HG02642 (cell line): ENCODE measurements at regions not wholly inside any gene's neighbourhood (a gene's known extent, or its start where the extent isn't known, plus 50 kb on each side); places are given as distances from the start of the nearest gene placed in this dataset.

Source experiments
- ATAC-seq: cut with Tn5 transposase; IDR thresholded peaks from one replicate; pipeline ENCODE4 v1.9.1; 2021; ENCODE audit warnings: mild to moderate bottlenecking; ENCODE audit not compliant: unreplicated experiment, poor library complexity

GRCh38 chr12:94761559-94761958 is 111.2 kb upstream of the TMCC3 start:
- no peak for ATAC-seq

- no peak for ATAC-seq
Measured at GRCh38 chr12:94760786-94761185, 110.4 kb upstream of the TMCC3 start.

- no peak for ATAC-seq
Measured at GRCh38 chr12:94756789-94757188, 106.4 kb upstream of the TMCC3 start.

- no peak for ATAC-seq
Measured at GRCh38 chr12:94755598-94755997, 105.2 kb upstream of the TMCC3 start.

DNA sequence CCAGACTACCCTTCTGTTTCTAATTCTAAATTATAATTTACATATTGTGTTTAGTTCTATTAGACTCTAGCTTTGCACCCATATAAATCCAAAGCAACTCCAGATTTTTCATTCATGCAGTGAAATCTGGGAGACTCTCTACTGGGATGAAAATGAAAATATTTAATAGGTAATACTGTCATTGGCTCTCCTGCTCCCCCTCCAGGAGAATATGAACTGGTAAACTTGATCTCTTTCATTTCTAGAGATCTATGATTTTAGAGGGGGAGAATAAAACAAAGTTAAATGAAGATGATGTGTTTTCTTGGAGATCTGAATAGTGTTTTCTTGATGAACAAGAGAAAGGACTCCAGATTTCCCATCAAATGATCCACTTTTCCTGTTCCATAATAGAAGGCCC is 104.3 kb upstream of the TMCC3 start:
- ATAC-seq = no peak

GRCh38 chr12:94753036-94753679 is 102.8 kb upstream of the TMCC3 start:
- ATAC-seq = no peak

DNA sequence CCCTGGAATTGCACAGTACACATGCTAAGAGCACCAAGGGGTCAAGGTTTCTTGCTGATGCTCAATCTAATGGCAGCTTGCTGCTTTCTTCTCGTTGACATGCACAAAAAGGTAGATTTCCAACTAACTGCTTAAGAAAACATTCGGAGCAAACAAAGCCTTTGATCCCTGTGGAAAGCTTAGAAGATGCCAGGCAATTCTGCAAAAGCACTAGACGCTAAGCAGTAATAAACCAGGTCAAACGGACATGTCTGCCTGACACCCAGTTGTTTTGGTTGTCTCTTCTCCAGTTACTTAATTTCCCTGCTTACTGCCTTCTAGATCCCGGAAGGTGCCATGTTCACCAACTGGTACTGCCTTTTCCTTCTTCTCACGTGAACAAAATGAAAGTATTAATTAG is 100.5 kb upstream of the TMCC3 start:
- no peak for ATAC-seq

DNA sequence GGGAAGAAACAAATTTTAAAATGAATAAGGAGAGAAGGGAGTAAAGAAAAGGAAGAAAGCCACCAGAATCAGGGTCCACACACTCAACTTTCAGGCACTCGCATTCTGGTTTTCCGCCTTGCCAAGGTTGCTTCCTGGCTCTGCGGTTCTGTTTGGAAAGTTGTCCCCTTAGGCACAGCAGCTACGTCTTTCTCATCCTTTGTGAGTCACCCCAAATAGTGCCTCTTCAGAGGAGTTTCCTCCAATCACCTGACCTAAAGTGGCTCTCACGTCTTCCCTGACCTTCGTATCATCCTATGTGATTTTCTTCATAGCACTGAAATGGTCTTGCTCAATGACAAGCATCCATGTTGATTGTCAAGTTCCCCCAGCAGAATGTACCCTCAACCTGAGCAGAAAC is 99.5 kb upstream of the TMCC3 start:
- no peak for ATAC-seq

- ATAC-seq = no peak
Measured at GRCh38 chr12:94749455-94749854, 99.1 kb upstream of the TMCC3 start.

DNA sequence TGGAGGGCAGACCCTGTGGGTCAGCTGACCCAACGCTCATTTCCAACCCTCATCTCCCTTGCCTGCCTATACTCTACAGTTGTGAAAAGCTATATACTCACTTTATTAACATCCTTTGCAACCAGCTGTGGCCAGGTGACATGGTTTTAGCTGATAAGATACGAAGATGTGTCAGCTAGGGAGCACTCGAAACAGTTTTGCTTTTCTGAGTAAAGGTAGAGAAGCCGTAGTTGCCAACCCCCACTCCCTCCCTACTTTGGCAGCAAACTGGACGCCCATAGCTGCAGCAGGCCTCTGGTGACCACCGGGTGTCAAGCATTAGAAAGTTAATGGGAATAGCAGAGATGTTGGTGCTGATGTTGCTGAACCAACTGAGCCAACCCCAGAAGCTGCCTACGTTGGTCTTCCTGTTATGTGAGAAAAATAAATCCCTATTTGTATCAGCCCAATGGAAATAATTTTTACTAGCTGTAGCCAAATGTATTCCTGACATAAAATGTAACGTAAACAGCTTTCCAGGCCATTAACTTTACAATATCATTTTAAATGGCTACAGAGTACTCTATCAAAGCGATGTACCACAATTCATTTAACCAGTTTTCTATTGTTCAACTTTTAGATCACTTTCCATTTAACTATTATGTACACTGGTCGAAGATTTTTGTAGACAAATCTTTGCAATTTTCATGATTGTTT is 98.5 kb upstream of the TMCC3 start:
- no peak for ATAC-seq

DNA sequence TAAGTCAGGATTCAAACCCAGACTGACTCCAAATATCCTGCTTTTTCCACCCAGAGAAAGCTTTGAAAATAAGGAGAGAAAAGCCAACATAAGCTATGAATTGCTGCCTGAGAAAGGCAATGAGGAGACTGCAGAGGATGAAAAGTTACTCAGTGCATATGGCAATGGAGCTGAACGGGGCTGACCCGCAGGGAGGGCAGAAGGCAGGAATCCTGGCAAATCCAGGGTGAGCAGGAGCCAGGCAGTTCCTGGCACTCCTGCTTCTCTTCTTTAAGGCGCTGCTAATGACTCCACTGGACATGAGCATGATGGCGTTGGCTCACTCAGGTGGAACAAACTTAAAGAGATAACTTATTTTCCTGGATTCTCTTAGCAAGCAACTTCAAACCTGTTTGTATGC is 95.2 kb upstream of the TMCC3 start:
- no peak for ATAC-seq

- ATAC-seq = no peak
Measured at GRCh38 chr12:94743174-94743573, 92.8 kb upstream of the TMCC3 start.

DNA sequence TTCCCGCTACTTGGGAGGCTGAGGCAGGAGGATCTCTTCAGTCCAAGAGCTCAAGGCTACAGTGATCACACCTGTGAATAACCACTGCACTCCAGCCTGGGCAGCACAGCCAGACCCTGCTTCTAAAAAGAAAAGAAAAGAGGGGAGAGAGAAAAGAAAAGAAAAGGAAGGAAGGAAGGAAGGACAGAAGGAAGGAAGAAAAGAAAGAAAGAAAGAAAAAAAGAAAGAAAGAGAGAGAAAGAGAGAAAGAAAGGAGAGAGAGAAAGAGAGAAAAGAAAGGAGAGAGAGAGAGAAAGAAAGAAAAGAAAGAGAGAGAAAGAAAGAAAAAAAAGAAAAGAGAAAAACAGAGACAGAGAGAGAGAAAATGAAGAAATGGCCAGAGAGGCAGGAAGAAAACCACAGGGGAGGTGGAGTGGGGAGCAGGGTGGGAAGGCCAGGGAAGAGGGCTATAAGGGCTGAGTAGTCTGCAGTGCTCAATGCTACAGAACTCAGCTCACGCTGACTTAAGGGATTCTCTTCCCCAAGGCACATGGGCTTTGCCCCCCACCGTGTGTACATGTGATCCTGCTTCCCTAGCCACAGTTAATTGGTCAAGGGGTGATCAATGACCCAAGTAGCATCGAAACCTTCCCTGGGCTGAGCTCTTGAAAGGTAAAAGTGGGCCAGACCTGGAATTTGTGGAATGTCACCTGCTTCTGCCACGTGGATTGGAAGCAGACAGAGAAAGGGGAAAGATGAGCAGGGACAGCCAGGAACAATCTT is 90.4 kb upstream of the TMCC3 start:
- ATAC-seq = no peak

DNA sequence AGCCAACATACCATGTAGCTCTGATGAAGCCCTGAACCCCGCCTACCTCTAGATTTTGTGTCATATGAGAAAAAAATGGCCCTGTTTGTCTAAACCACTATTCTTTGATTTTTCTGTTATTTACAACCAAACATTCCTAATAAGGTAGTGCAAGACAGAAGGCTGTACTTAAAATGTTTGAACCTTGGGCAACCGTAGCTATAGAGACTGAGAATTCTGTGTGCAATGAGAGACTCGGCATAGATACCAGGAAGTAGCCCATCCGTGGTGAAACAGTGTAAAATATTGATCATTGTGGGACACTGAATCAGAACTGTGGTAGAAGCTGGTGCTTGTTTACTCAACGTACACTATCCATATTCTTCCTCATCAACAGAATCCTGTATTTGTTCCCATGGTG is 86.5 kb upstream of the TMCC3 start:
- ATAC-seq = no peak

DNA sequence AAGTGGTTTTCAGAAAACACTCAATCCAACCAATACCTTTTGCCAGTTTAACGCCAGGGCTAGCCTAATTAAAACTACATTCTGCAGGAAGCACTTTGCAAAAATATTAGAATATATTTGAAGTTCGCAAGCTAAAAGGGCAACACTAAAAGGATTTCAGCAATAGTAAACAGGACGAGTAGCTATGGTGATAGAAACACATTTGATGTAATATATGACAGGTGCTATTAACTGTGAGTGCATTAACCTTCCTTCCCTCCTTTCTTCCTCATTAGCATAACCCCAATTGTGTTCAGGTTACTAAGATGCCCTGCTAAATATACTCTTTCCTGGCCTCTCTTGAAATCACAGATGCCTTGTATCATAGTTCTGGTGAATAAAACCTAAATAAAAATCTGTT is 85.6 kb upstream of the TMCC3 start:
- ATAC-seq = no peak

DNA sequence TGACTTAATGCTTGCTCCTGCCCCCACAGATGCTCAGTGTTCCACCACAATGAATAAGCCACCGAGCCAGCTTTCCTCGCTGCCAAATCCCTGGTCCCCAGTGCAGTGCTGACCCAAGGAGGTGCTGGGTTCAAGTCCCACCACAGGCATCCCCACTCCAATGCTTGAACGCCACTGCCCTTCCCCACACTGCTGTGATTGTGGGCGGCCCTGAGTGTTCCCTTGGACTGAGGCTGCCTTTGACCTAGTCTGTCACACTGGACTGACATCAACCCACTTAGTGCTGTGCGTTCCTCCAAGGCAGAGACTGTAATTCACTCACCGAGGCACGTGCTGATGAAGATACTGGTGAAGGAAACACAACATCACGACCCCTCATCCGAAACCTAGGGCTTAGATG is 83.4 kb upstream of the TMCC3 start:
- ATAC-seq = no peak

GRCh38 chr12:94732367-94732990 is 82.1 kb upstream of the TMCC3 start:
- ATAC-seq = no peak

- ATAC-seq = no peak
Measured at GRCh38 chr12:94731733-94732360, 81.5 kb upstream of the TMCC3 start.

DNA sequence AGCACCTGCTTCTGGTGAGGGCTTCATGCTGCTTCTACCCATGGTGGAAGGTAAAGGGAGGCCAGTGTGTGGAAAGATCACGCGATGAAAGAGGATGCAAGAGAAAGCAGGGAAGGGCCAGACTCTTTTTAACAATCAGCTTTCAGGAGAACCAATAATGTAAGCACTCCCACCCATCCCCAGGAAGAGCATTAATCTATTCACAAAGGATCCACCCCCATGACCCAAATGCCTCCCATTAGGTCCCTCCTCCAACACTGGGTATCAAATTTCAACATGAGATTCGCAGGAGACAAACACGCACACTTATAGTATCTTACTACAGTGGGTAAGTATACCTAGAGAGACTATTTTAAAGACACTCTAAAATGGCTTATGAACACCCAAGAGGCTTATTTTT is 80.5 kb upstream of the TMCC3 start:
- no peak for ATAC-seq

DNA sequence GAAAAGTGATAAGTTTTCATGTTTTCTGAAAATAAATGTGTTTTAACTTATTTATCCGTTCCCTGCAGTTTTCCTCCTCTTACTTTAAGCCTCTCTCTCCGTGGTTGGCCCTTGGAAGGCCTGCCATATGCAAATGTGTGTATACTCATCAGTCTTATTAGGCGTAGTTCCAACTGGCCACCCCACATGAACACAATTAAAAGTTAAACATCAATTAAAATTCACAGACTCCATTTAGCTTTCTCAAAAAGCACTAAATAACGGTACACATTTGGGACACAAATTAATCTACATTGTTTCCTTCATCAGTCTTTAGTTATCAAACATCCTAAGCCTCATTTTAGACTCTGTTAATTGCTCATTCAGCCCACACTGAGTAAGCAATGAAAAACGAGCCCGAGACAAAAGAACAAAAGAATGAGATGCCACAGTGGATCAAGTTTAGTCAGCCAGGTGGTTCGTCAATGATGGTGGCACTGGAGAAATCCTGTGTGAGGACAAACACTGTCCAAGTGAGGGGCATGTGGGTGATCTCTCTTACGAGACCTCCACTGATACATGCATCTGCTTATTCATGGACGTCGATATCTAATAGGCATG is 76.0 kb upstream of the TMCC3 start:
- no peak for ATAC-seq
